PC-9 (cell line): ENCODE measurements at regions not wholly inside any gene's neighbourhood (a gene's known extent, or its start where the extent isn't known, plus 50 kb on each side); places are given as distances from the start of the nearest gene placed in this dataset.

Source experiments
- CTCF ChIP-seq: fragments of 200-600 bp; sonication (generic); conservative IDR thresholded peaks from 2 replicates; pipeline ENCODE4 v1.6.1; 2017; ENCODE audit warnings: mixed run types, antibody characterized with exemption, mild to moderate bottlenecking, moderate library complexity
- EZH2 ChIP-seq: fragments of 200-600 bp; sonication (generic); IDR thresholded peaks from 2 replicates; pipeline ENCODE4 v1.8.0; 2017; ENCODE audit warnings: antibody characterized with exemption, low read depth

DNA sequence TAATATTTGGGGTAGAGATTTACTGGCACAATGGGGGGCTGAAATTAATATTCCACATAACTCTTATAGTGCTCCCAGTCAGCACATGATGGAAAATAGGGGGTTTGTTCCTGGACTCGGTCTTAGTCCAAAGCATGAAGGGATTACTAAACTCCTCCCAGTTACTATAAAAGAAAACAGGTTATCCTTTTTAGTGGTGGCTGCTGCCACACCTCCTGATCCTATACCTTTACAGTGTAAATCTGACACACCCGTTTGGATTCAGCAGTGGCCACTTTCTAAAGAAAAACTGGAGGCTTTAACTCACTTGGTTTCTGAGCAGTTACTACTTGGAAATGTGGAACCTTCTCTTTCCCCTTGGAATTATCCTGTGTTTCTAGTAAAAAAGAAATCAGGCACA, 572.9 kb upstream of the PTGER4 start:
- TF ChIP-seq EZH2 (no peak), CTCF (no peak)
